Neutrophil (primary cell): ENCODE measurements at regions not wholly inside any gene's neighbourhood (a gene's known extent, or its start where the extent isn't known, plus 50 kb on each side); places are given as distances from the start of the nearest gene placed in this dataset.

ENCODE experiments used
- H3K27ac ChIP-seq: fragments of 200-600 bp; sonication (generic); 2 replicates; pipeline ENCODE4 v1.5.1; 2016; ENCODE audit warnings: mild to moderate bottlenecking, moderate library complexity
- H3K27me3 ChIP-seq: fragments of 200-600 bp; sonication (generic); 2 replicates; pipeline ENCODE4 v1.6.0; 2016; ENCODE audit warnings: mild to moderate bottlenecking
- H3K36me3 ChIP-seq: fragments of 200-600 bp; sonication (generic); 2 replicates; pipeline ENCODE4 v1.5.1; 2017
- H3K4me1 ChIP-seq, 2 experiments: fragments of 200-600 bp in 1 of 2; sonication (generic) in 1 of 2; 1 replicate in 1 of 2; 2 replicates in 1 of 2; pipeline versions ENCODE4 v1.5.1 to v1.6.1; 2013 to 2016; ENCODE audit warnings: low read depth in 1 of 2, low read length in 1 of 2, mild to moderate bottlenecking in 1 of 2, moderate library complexity in 1 of 2; ENCODE audit not compliant: control insufficient read depth in 1 of 2, insufficient read depth in 1 of 2
- H3K4me3 ChIP-seq, 2 experiments: fragments of 200-600 bp in 1 of 2; sonication (generic) in 1 of 2; 1 replicate in 1 of 2; 2 replicates in 1 of 2; pipeline ENCODE4 v1.5.1; 2013 to 2016; ENCODE audit warnings: low read depth in 1 of 2, low read length in 1 of 2, mild to moderate bottlenecking in 1 of 2, moderate library complexity in 1 of 2
- H3K9me3 ChIP-seq: fragments of 200-600 bp; sonication (generic); 2 replicates; pipeline ENCODE4 v1.5.1; 2016
- CTCF ChIP-seq: fragments of 200-600 bp; sonication (generic); IDR thresholded peaks from 2 replicates; pipeline ENCODE4 v1.5.1; 2016; ENCODE audit warnings: antibody characterized with exemption

- no peaks in the 10 kb centered on the region for H3K36me3 ChIP-seq
- no peaks in the 10 kb centered on the region for H3K4me1 ChIP-seq
- TF ChIP-seq CTCF = no peak
- H3K27ac ChIP-seq = no peak overlapping the region
- H3K9me3 ChIP-seq = no peaks in the 10 kb centered on the region
- H3K27me3 ChIP-seq = no peaks in the 10 kb centered on the region
- no peak overlapping the region for H3K4me3 ChIP-seq
Measured at GRCh38 chr11:79980916-79981315, 540.1 kb upstream of the TENM4 start.

- no peak overlapping the region for H3K4me3 ChIP-seq
- no peak for TF ChIP-seq CTCF
- no peak overlapping the region for H3K27ac ChIP-seq
- no peaks in the 10 kb centered on the region for H3K36me3 ChIP-seq
- no peaks in the 10 kb centered on the region for H3K9me3 ChIP-seq
- H3K27me3 ChIP-seq = no peaks in the 10 kb centered on the region
- H3K4me1 ChIP-seq = no peaks in the 10 kb centered on the region
Measured at GRCh38 chr11:79973721-79974617, 533.1 kb upstream of the TENM4 start.

GRCh38 chr11:79971255-79971654 is 530.4 kb upstream of the TENM4 start:
- Histone ChIP-seq H3K9me3 (no peaks in the 10 kb centered on the region), H3K4me3 (no peak overlapping the region), H3K27ac (no peak overlapping the region), H3K36me3 (no peaks in the 10 kb centered on the region), H3K4me1 (no peaks in the 10 kb centered on the region), H3K27me3 (no peaks in the 10 kb centered on the region)
- no peak for TF ChIP-seq CTCF

- H3K4me1 ChIP-seq = no peaks in the 10 kb centered on the region
- H3K9me3 ChIP-seq = no peaks in the 10 kb centered on the region
- no peak overlapping the region for H3K27ac ChIP-seq
- no peak for TF ChIP-seq CTCF
- H3K27me3 ChIP-seq = no peaks in the 10 kb centered on the region
- no peak overlapping the region for H3K4me3 ChIP-seq
- H3K36me3 ChIP-seq = no peaks in the 10 kb centered on the region
Measured at GRCh38 chr11:79966592-79966991, 525.8 kb upstream of the TENM4 start.

DNA sequence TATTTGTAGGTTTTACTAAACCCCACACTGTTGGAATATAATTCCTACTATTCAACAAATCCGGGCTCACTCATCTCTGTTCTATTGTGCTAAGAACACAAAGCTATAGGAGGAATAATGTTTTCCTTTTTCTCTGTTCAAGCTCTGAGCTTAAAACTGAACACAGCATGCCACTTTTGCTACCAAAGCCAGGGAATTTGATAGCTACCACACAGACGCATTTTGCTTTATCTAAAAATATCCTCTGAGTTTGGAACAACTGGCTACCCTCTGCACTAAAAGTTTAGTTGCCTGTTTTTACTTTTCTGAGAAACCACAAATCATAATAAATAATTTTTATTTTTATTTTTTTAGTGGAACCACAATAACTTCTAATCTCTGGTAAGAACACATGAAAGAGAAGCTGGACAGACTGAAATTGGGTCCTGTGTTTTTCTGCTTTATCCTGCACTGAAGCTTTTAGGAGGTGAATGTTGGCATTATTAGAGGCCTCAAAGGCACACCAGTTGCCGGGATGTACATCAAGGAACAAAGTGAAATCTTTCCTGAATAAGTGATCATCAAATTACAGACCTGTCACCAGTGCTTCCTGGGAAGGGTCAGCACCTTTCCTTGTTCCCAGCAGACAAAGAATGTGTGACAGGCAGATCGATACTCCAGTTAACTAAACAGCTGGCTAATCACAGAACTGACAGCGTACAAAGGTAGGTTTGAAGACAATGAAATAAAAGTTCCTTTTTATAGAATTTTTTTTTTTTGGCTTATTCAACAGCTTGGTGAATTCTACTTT is 523.2 kb upstream of the TENM4 start:
- TF ChIP-seq CTCF = no peak
- Histone ChIP-seq H3K27ac (no peak overlapping the region), H3K36me3 (no peaks in the 10 kb centered on the region)

More for the DNA sequence above, 523.2 kb upstream of the TENM4 start:
- Histone ChIP-seq H3K4me1 (no peaks in the 10 kb centered on the region), H3K27me3 (no peaks in the 10 kb centered on the region), H3K9me3 (no peaks in the 10 kb centered on the region), H3K4me3 (no peak overlapping the region)
